ENCODE measurements at regions not wholly inside any gene's neighbourhood (a gene's known extent, or its start where the extent isn't known, plus 50 kb on each side); places are given as distances from the start of the nearest gene placed in this dataset.
"Not testable (repeated sequence)": the region's sequence is repeated elsewhere in the genome, so short reads cannot be mapped to it uniquely, and the experiment has no call there.

DNA sequence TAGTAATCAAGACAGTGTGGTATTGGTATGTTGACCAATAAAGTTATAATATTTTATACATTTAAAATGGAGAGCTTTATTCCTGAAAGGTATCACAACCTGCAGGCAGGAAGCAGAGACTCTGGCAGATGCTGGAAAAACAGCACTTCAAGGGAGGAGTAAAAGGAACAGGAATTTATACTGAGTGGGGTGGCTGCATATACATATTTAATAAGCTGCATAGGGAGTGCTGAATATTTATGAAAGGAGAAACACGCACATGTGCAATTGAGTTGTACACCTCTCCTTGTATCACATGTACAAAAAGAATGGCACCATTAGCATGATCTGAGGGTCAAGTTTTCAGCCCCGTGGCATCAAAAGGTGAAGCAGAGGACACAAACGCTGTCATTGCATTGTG lies 104.9 kb upstream of the PAXBP1 start:
- H3K9me3 ChIP-seq (ENCODE audit: control insufficient read depth, insufficient read depth, low read depth, low read length): no peaks in the 10 kb centered on the region
- H3K9ac ChIP-seq (ENCODE audit: insufficient read depth, low read length): no peak overlapping the region
- no peaks in the 10 kb centered on the region for H3K36me3 ChIP-seq (ENCODE audit: control insufficient read depth, insufficient read depth, low read length)
- no peak overlapping the region for H2AFZ ChIP-seq (ENCODE audit: low read length)
- no peaks in the 10 kb centered on the region for H3K79me2 ChIP-seq (ENCODE audit: control insufficient read depth, insufficient read depth, low read length)
- no peak for TF ChIP-seq EZH2 (IDR thresholded peaks at IDR 0.05; ENCODE audit: low read length, missing control alignments)
- TF ChIP-seq, protein P1, sequence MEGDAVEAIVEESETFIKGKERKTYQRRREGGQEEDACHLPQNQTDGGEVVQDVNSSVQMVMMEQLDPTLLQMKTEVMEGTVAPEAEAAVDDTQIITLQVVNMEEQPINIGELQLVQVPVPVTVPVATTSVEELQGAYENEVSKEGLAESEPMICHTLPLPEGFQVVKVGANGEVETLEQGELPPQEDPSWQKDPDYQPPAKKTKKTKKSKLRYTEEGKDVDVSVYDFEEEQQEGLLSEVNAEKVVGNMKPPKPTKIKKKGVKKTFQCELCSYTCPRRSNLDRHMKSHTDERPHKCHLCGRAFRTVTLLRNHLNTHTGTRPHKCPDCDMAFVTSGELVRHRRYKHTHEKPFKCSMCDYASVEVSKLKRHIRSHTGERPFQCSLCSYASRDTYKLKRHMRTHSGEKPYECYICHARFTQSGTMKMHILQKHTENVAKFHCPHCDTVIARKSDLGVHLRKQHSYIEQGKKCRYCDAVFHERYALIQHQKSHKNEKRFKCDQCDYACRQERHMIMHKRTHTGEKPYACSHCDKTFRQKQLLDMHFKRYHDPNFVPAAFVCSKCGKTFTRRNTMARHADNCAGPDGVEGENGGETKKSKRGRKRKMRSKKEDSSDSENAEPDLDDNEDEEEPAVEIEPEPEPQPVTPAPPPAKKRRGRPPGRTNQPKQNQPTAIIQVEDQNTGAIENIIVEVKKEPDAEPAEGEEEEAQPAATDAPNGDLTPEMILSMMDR (conservative IDR thresholded peaks at IDR 0.05 in 1 of 2, IDR thresholded peaks at IDR 0.05 in 1 of 2; ENCODE audit: low read depth in 1 of 2, low read length in 2 of 2): no peak
- no peaks in the 10 kb centered on the region for H3K4me1 ChIP-seq (ENCODE audit: control insufficient read depth, extremely low read depth, insufficient read depth, low read length)
- no peak for DNase-seq (ENCODE audit: low read depth in 2 of 2)
- H3K4me3 ChIP-seq (replicated peaks in 1 of 4; ENCODE audit: control extremely low read depth in 1 of 4, insufficient read depth in 1 of 4, low read depth in 3 of 4, low read length in 4 of 4): no peak overlapping the region
- H3K27me3 ChIP-seq (ENCODE audit: control insufficient read depth, insufficient read depth, low read length): no peaks in the 10 kb centered on the region
- H3K27ac ChIP-seq (ENCODE audit: insufficient read depth, low read length): no peak overlapping the region
- H3K4me2 ChIP-seq (ENCODE audit: extremely low read depth, insufficient read depth, low read length): no peak overlapping the region
- H4K20me1 ChIP-seq (ENCODE audit: control insufficient read depth, extremely low read depth, insufficient read depth, low read length): no peaks in the 10 kb centered on the region

DNA sequence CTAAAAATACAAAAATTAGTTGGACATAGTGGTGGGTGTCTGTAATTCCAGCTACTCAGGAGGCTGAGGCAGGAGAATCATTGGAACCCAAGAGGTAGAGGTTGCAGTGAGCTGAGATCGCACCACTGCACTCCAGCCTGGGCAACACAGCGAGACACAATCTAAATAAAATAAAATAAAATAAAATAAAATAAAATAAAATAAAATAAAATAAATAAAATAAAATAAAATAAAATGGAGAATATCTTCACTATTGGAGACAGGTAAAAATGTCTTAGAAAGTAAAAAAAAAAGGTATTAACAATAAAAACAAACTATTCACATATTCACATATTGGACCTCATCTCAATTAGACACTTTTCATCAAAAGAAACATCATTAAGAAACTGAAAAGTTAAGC lies 106.3 kb upstream of the PAXBP1 start:
- not testable (repeated sequence) for H3K9ac ChIP-seq (ENCODE audit: insufficient read depth, low read length); H3K27ac ChIP-seq (ENCODE audit: insufficient read depth, low read length); DNase-seq (ENCODE audit: low read depth in 2 of 2); H3K9me3 ChIP-seq (ENCODE audit: control insufficient read depth, insufficient read depth, low read depth, low read length); H3K4me2 ChIP-seq (ENCODE audit: extremely low read depth, insufficient read depth, low read length); H3K4me3 ChIP-seq (replicated peaks in 1 of 4; ENCODE audit: control extremely low read depth in 1 of 4, insufficient read depth in 1 of 4, low read depth in 3 of 4, low read length in 4 of 4); H2AFZ ChIP-seq (ENCODE audit: low read length); H3K36me3 ChIP-seq (ENCODE audit: control insufficient read depth, insufficient read depth, low read length); H3K4me1 ChIP-seq (ENCODE audit: control insufficient read depth, extremely low read depth, insufficient read depth, low read length); H3K27me3 ChIP-seq (ENCODE audit: control insufficient read depth, insufficient read depth, low read length); H4K20me1 ChIP-seq (ENCODE audit: control insufficient read depth, extremely low read depth, insufficient read depth, low read length); H3K79me2 ChIP-seq (ENCODE audit: control insufficient read depth, insufficient read depth, low read length)

DNA sequence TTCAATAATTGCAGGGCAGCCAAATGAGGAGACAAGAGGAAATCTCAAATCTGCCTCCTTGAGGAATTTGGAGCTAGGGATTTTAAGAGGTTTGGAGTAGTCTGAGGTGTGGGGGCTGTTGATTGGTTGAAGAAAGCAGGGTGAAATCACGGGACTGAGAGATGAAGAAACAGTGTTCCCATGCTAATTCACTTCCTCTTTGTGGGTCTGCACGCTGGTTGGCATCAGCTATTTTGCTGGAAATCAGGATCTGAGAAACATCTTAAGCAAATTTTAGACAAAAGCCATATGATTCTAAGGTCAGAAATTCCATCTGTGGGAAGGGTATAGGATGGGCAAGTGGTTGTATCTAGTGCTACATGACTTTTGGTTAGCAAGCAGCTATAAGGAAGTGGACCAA lies 107.1 kb upstream of the PAXBP1 start:
- H2AFZ ChIP-seq (ENCODE audit: low read length): no peak overlapping the region
- H3K4me2 ChIP-seq (ENCODE audit: extremely low read depth, insufficient read depth, low read length): no peak overlapping the region
- H3K36me3 ChIP-seq (ENCODE audit: control insufficient read depth, insufficient read depth, low read length): no peaks in the 10 kb centered on the region
- H3K27ac ChIP-seq (ENCODE audit: insufficient read depth, low read length): no peak overlapping the region
- TF ChIP-seq, protein P1 (conservative IDR thresholded peaks at IDR 0.05 in 1 of 2, IDR thresholded peaks at IDR 0.05 in 1 of 2; ENCODE audit: low read depth in 1 of 2, low read length in 2 of 2): no peak
- TF ChIP-seq EZH2 (IDR thresholded peaks at IDR 0.05; ENCODE audit: low read length, missing control alignments): no peak
- no peak overlapping the region for H3K4me3 ChIP-seq (replicated peaks in 1 of 4; ENCODE audit: control extremely low read depth in 1 of 4, insufficient read depth in 1 of 4, low read depth in 3 of 4, low read length in 4 of 4)
- no peaks in the 10 kb centered on the region for H3K9me3 ChIP-seq (ENCODE audit: control insufficient read depth, insufficient read depth, low read depth, low read length)
- no peaks in the 10 kb centered on the region for H3K27me3 ChIP-seq (ENCODE audit: control insufficient read depth, insufficient read depth, low read length)
- no peak for DNase-seq (ENCODE audit: low read depth in 2 of 2)
- no peaks in the 10 kb centered on the region for H4K20me1 ChIP-seq (ENCODE audit: control insufficient read depth, extremely low read depth, insufficient read depth, low read length)
- H3K4me1 ChIP-seq (ENCODE audit: control insufficient read depth, extremely low read depth, insufficient read depth, low read length): no peaks in the 10 kb centered on the region
- H3K9ac ChIP-seq (ENCODE audit: insufficient read depth, low read length): no peak overlapping the region
- H3K79me2 ChIP-seq (ENCODE audit: control insufficient read depth, insufficient read depth, low read length): no peaks in the 10 kb centered on the region

DNA sequence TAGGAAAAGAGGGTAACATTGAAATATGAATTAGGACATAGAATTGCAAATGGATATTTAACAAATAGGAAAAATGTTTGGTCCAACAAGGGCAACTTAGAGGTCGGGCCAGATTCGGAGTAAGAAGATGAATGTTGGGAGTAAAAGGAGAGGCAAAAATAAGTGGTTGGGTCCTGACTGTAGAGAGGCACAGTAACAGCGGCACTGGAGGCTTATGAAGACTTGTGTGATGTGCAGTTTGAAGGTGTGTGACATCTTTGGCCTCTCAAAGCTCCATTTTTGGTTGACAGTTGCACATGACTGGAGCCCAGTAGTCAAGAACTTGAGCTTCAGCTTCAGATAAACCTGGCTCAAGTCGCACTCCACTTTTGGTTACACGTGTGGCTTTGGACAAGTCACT lies 109.9 kb upstream of the PAXBP1 start:
- Histone ChIP-seq H3K9me3 (ENCODE audit: control insufficient read depth, insufficient read depth, low read depth, low read length) (no peaks in the 10 kb centered on the region), H3K79me2 (ENCODE audit: control insufficient read depth, insufficient read depth, low read length) (no peaks in the 10 kb centered on the region), H3K27me3 (ENCODE audit: control insufficient read depth, insufficient read depth, low read length) (no peaks in the 10 kb centered on the region), H2AFZ (ENCODE audit: low read length) (no peak overlapping the region), H4K20me1 (ENCODE audit: control insufficient read depth, extremely low read depth, insufficient read depth, low read length) (no peaks in the 10 kb centered on the region), H3K4me1 (ENCODE audit: control insufficient read depth, extremely low read depth, insufficient read depth, low read length) (no peaks in the 10 kb centered on the region), H3K36me3 (ENCODE audit: control insufficient read depth, insufficient read depth, low read length) (no peaks in the 10 kb centered on the region), H3K4me3 (replicated peaks in 1 of 4; ENCODE audit: control extremely low read depth in 1 of 4, insufficient read depth in 1 of 4, low read depth in 3 of 4, low read length in 4 of 4) (no peak overlapping the region), H3K27ac (ENCODE audit: insufficient read depth, low read length) (no peak overlapping the region), H3K4me2 (ENCODE audit: extremely low read depth, insufficient read depth, low read length) (no peak overlapping the region), H3K9ac (ENCODE audit: insufficient read depth, low read length) (no peak overlapping the region)
- TF ChIP-seq, protein P1 (conservative IDR thresholded peaks at IDR 0.05 in 1 of 2, IDR thresholded peaks at IDR 0.05 in 1 of 2; ENCODE audit: low read depth in 1 of 2, low read length in 2 of 2): no peak
- TF ChIP-seq EZH2 (IDR thresholded peaks at IDR 0.05; ENCODE audit: low read length, missing control alignments): no peak
- DNase-seq (ENCODE audit: low read depth in 2 of 2): no peak
